HG02970 (cell line): ENCODE measurements at regions not wholly inside any gene's neighbourhood (a gene's known extent, or its start where the extent isn't known, plus 50 kb on each side); places are given as distances from the start of the nearest gene placed in this dataset.

ENCODE experiments used
- ATAC-seq: cut with Tn5 transposase; IDR thresholded peaks from one replicate; pipeline ENCODE4 v1.9.1; 2021; ENCODE audit warnings: mild to moderate bottlenecking, moderate library complexity, moderate number of reproducible peaks; ENCODE audit not compliant: unreplicated experiment, low FRiP score

DNA sequence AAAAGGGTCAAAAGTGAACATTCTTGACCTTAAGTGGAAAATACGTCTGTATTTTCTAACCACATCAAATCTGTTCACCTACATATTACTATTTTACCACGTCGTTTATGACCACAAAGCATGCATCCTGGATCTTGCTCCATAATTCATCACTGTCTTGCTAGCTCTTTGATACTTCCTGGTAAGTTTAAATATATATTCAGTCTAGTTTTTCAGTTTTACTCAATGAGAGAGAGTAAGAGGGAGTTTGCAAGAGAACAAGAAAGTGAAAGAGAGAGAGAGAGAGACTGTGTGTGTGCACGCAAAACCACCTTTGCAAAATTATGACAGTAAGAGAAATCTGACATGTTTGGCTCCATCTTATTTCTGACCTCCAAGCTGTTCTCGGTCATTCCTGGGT, 173.7 kb upstream of the GALNTL6 start:
- peak; percentile 95 for ATAC-seq

DNA sequence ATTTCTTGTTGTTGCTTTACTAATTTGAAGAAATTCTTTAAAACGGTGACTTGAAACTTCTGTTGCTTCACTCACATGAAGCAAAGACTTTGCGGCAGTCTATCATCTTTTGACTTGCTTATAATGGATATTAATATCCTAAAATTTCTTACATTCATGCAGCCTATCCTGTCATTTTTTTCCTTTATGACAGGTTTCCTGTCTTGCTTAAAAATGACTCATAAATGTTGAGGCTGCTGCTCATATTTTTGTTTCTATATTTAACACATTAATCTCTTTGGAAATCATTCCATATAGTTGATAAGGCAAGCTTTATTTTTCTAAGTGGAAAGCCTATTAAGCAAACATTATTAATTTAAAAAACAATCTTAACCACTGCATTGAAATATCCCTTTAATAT, 176.6 kb upstream of the GALNTL6 start:
- no peak for ATAC-seq

DNA sequence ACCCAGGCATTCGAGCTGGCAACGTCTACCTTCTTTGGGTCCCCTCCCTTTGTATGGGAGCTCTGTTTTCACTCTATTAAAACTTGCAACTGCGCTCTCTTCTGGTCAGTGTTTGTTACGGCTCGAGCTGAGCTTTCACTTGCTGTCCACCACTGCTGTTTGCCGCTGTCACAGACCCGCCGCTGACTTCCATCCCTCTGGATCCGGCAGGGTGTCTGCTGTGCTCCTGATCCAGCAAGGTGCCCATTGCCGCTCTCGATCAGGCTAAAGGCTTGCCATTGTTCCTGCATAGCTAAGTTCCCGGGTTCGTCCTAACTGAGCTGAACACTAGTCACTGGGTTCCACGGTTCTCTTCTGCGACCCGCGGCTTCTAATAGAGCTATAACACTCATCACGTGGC, 183.5 kb upstream of the GALNTL6 start:
- no peak for ATAC-seq

DNA sequence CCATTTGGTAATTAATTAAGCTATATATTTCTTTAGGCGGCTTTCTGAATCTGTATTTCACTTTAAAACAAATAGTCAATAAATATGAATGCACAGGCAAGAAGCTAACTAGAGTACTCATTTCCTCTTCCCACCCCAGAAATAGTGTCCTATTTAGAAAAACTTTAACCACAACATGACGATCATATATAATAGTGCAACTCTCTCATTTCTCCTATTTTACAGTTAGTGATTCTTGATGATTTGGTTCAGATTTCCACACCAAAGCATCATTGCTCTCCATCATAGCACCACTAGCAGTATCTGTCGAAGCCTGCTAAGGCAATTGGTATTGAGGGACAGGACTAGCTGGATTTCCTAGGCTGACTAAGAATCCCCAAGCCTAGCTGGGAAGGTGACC, 184.0 kb upstream of the GALNTL6 start:
- peak; percentile 67 for ATAC-seq

DNA sequence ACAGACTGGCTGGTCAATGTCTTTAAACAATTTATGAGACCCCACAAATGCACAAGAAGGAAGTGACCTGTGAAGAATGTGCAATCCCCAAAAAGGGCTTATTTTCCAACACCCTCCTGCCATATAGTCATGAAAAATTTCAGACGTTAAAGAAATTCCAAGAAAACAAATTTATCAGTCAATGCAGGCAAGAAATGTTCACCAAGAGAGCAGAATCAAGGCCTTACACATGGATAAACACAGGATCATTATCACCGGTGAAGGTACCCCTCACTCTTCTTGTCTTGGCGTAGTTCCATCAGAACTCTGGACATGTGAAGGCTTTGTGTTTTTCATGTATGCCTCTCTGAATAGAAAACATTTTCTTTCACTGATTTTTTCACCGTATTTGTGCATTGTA, 186.7 kb upstream of the GALNTL6 start:
- ATAC-seq = no peak

DNA sequence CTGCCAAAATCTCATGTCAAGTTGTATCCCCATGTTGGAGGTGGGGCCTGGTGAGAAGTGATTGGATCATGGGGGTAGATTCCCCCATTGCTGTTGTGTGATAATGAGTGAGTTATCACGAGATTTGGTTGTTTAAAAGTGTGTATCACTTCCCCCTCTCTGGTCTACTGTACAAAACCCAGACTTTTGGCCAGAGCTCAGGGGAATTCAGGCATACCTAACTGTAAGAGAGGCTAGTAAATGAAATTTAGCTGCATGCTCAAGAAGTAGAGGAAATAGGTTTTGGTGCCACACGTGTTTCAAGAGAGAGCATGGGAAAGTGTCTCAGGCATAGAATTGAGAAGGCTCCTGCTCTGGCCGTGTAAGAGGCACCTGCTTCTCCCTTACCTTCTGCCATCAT, 190.5 kb upstream of the GALNTL6 start:
- no peak for ATAC-seq

DNA sequence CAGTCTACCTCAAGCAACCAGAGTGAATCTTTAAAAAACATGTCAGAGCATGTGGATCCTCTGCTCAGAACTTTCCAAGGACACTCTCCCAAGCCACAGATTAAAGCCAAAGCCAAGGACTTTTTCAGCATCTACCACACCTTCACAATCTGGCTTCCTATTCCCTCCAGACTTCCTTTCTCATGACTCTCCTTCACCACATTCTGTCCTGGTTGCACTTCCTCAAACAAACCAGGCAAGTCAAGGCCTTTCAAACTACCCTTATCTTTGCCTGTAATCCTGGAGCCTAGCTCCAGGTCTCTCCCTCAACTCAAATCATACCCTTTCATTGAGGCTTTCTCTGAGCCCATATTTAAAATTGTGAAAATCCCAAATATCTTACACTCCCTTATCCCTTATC, 191.6 kb upstream of the GALNTL6 start:
- no peak for ATAC-seq

DNA sequence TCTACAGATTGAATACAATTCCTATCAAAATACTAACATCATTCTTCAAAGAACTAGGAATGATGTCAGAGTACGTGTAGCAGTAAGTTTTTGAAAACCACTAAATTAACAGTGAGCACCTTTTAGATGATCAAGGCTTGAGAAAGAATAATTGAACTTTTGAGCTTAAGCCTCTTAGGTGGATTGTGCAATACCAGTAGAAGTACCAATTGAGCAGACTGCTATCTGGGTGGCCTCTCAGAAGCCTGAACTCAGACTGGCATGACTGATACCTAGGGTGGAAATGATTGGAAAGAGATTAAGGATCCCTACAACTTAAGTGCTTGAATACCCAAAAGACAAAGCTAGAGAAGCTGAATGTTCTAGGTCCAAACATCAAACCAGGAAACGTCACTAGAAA, 200.3 kb upstream of the GALNTL6 start:
- no peak for ATAC-seq

DNA sequence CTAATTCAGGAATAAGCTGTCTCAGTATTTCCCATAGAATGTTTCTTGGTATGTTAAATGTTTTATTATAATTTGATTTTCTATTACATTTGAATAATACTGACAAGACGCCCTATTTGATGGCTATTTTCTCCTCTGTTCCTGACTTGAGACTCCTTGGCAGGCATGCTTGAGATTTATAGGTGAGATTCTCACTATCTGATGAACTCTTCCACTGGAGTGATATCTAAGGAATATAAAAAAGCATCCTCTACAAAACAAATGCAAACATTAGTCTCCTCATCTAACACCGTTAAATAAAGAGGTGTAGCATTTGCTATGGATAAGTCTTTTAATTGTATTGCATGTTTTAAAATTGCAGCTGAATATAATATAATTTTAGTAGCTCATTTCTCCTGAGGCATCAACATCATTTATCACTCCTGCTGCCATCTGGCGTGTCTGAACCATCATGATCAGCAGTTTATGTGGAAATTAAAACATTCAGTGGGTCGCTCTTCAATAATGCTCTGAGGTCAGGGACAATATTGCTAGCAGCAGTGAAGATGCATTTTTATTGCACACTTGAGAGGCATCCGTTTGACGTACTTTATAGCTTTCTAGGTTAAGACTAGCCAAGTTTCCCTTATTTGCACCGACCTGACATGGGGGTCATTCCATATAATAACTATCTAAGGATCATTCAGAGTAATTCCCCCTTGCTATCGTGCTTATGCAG, 210.4 kb upstream of the GALNTL6 start:
- no peak for ATAC-seq

DNA sequence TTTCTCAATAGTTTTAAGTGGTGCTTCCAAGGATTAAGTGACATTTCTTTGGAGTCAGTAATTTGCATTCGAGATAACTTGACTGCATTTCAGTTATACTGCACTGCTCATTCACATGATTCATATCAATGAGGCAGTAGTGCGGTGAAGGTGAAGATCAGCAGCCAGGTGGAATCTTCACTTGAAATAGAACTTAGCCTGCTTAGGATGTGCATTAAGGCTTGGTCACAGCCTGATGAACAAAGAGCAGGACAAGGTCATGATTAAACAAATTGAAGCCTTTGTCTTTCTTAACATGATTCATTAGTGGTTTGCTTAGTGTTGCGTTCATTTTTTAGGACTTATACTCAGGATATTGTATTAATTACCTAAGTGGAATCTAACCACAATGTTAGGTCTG, 212.1 kb upstream of the GALNTL6 start:
- ATAC-seq = no peak

DNA sequence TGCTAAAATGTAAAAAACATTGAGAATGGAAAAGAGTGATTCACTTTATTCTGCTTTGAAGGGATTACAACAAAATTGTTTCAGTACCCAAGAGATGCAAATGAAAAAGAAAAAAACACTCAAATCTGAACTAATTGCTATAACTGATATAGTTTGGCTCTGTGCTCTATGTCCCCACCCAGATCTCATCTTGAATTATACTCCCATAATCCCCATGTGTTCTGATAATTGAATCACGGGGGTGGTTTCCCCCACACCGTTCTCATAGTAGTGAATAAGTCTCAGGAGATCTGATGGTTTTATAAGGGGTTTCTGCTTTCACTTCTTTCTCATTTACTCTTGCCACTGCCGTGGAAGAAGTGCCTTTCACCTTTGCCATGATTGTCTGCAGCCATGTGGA, 213.6 kb upstream of the GALNTL6 start:
- ATAC-seq = no peak

DNA sequence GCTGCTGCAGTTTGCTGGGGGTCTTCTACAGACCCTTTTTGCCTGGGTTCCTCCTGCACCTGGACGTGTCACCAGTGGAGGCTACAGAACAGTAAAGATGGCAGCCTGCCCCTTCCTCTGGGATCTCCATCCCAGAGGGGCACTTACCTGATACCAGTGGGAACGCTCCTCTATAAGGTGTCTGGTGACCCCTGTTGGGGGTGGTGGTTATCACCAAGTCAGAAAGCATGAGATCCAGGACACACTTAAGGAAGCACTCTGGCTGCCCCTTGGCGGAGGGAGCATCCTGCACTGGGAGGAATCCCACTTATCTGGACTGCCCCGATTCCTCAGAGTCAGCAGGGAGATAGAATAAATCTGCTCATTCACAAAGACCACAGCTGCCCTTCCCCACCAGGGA, 218.9 kb upstream of the GALNTL6 start:
- no peak for ATAC-seq

DNA sequence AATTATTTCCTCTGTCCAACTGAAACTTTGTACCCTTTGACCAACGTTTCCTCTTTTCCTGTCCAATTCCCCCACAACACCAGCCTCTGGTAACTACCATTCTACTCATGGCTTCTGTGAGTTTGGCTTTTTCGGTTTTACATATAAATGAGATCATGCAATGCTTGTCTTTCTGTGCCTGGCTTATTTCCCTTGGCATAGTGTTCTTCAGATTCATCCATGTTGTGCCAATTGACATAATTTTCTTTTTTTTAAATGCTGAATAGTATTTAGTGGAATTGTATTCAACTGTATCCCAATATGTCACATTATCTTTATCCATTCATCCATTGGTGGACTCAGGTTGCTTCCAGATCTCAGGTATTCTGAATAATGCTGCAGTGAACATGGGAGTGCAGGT, 222.5 kb upstream of the GALNTL6 start:
- ATAC-seq = no peak

DNA sequence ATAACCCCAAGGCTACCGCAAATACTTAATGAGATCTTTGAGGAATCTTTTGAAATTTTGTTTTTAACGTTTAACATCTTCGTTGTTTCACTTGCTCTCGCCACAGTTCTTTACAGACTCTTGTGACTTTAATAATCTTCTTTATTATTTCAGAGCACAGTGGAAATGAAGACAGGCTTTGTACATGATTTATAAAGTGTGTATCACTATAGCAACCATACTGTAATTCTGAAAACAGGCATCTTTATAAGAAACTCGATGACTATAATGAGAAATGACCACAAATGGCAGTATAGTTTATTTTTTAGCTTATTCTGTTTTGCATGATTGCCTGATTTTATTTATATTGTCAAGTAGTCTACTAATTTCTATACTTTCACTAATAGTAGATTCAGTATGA, 224.4 kb upstream of the GALNTL6 start:
- no peak for ATAC-seq

DNA sequence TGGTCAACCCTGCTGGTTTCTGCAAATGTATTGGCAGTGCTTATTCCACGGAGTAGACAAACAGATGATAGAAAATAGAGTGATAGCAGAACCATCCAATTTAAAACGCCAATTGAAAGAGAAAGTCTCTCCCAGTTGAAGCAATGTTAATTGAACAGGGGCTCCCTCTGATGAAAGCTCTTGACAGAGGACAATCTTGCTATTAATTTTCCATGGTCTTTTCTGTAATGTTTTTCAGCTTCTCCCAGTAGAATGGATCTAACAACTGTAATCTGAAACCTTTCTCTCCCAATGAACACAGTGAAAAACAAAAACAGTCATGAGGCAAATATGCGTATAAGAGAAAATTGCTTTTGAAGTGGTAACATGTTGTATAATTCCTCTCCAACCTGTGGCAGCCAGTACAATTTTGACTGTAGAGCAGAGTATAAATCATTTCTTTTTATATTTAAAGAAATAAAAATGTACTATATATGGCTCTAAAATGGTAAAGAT, 225.1 kb upstream of the GALNTL6 start:
- ATAC-seq = no peak

DNA sequence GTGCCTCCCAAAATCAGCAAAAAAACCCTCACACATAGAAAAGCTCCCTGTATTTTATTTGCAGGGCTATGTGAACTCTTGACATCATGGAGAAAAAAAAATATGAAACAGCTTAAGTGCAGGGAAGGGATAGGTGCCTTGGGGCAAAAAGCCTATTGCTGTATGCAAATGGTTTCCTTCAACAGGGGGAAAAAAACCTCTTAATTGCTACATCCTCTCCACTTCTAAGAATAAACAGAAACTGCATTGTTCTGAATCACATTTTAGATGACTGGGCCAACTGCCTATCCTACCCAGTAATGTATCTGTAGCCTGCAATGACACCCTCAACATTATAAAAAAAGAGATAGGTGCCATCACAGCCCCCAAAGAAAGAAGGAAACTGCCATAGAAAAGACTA, 229.4 kb upstream of the GALNTL6 start:
- ATAC-seq = no peak

DNA sequence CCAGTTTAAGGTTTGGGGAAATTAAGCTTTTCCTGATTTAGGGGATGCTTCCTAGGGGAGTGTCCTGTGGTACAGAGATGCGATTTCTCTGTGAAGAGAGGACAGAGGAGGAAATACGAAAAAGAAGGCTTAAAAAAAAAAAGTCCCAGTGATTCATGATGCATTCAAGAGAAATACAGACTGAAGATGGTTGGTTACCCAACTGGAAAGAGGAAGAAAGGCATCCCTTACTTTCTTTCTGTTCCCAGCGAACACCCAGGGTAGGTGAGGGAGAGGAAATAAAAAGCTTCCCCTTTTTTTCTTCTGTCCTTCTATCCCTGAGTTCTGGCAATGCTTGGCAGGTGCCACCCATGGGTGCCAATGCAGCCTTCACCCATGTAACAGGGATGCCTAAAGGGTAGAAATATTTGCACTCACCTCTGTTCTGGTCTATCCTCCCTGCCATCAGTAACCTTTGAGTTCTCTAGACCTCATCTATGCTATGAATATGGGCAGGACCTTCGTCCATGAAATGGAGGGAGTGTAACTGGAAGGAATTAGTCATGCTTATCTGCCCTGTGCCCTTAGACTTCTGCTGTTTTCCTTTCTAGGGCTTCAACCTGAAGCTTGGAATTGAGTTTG, 230.1 kb upstream of the GALNTL6 start:
- ATAC-seq = no peak

DNA sequence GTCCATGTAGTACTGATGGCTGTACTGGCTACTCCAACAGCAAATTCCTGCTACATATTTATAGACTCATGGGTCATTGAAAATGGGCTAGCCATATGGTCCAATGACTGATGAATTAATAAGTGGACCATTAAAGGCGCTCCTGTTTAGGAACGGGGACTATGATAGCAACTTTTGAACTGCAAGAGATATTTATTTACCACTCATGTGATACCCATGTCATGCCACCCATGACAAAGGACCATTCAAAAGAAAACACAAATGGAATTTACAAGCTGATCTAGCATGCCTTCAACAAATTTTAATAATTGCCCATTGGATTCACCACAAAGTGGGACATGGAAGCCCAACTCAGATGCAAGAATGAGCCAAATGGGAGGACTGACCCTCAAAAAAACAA, 240.0 kb upstream of the GALNTL6 start:
- no peak for ATAC-seq

DNA sequence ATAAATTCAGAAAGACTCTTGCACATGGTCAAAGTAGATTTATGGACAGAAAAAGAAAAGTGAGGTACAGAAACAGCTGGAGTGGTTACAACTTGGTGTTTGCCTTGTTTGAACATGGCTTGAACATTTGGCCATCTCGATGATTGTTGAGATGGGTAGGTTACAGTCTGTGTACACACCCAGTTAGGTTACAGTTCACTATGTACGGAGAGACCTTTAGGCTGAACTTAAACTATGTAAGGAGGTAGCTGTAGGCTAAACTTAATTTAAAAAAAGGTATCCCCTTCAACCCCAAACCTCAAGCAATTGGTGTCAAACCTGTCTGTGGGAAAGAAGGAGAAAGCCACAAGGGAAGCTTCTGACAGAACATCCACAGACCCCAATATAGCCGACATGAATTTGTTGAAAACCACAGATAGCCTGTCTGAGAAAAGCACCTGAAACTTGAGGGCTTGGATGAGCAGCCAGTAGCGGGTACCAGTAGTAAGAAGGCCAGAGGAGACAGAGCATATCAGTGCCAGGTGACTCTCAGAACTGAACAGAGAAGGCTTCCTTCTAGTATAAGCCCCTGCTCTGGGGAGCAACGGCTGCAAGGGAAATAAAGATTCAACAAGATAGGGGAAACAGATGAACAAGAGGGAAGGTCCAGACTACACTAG, 247.9 kb upstream of the GALNTL6 start:
- ATAC-seq = no peak

DNA sequence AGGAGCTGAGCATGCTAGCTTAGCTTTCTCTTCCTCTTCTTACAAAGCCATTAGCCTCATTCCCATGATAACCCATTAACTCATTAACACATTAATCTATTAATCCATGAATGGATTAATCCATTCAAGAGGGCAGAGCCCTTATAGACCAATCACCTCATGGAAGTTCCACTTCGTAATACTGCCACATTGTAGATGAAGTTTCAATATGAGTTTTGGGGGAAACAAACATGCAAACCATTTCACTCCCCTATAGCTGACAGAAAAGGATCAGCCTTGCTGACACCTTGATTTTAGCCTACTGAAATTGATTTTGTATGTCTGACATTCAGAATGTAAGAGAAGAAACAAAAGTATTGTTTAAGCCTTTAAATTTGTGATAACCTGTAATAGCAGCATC, 251.8 kb upstream of the GALNTL6 start:
- ATAC-seq = no peak

DNA sequence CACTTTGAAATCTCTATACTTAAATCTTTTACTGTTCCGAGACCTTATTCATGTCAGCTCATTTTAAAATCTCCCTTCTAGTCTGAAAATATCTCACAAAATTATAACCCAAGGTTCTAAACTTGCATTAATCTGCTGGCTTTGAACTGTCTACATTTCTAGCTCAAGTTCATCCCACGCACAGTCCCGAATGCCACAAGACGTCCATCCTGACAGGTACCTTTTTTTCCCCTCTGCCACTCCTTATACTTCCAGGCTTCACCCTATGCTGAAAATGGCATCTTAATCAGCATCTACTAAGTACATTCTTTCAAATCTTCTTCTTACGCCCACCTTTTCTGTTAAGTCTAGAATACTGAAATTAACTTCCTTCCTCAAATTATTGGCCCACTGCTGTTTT, 259.2 kb upstream of the GALNTL6 start:
- no peak for ATAC-seq

DNA sequence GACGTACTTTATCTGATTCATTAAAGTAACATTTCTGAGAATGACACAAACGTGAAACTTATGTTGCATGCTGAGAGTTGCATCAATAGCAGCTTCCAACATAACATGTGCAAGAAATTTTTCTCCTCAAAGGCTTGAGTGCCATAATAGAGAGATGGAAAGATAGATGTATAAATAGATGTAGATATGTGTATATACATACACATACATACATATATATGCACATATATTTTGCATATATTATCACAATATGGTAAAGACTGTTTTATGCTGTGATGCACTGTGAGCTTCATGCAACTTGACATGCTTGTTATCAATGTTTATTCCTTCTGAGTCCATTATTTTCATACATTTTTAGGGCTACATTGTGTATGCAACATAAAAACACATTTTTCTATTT, 270.6 kb upstream of the GALNTL6 start:
- ATAC-seq = no peak
